ENCODE measurements at regions not wholly inside any gene's neighbourhood (a gene's known extent, or its start where the extent isn't known, plus 50 kb on each side); places are given as distances from the start of the nearest gene placed in this dataset.
"Not testable (repeated sequence)": the region's sequence is repeated elsewhere in the genome, so short reads cannot be mapped to it uniquely, and the experiment has no call there.

DNA sequence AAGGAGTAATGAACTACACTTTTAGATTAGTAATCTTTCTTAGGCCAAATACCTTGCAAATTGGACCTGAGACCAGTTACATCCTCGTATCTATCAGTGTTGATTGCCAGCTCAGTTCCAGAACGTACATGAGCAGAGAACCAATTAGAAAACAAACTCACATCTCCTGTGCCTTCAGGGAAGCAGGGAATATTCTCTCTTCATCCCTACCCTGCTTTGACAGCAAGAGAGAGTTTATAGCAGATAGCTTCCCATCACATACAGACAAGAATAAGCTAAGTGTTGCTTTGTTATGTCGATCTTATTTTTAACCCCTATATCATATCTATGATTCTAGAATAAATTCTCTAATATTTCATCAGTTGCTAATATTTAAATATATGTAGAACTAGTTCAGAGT, 181.8 kb downstream of the DSC3 start:
- Histone ChIP-seq H3K9me3 (ENCODE audit: low read depth) (no peaks in the 10 kb centered on the region), H3K27ac (no peak overlapping the region), H3K27me3 (no peaks in the 10 kb centered on the region), H3K4me1 (ENCODE audit: low read depth) (no peaks in the 10 kb centered on the region), H3K4me3 (no peak overlapping the region), H3K36me3 (no peaks in the 10 kb centered on the region)
- DNase-seq (ENCODE audit: low read depth in 1 of 2, low spot score in 1 of 2), result no peak
- TF ChIP-seq, protein P1, sequence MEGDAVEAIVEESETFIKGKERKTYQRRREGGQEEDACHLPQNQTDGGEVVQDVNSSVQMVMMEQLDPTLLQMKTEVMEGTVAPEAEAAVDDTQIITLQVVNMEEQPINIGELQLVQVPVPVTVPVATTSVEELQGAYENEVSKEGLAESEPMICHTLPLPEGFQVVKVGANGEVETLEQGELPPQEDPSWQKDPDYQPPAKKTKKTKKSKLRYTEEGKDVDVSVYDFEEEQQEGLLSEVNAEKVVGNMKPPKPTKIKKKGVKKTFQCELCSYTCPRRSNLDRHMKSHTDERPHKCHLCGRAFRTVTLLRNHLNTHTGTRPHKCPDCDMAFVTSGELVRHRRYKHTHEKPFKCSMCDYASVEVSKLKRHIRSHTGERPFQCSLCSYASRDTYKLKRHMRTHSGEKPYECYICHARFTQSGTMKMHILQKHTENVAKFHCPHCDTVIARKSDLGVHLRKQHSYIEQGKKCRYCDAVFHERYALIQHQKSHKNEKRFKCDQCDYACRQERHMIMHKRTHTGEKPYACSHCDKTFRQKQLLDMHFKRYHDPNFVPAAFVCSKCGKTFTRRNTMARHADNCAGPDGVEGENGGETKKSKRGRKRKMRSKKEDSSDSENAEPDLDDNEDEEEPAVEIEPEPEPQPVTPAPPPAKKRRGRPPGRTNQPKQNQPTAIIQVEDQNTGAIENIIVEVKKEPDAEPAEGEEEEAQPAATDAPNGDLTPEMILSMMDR (IDR thresholded peaks at IDR 0.05; ENCODE audit: low read depth, low read length), result no peak

DNA sequence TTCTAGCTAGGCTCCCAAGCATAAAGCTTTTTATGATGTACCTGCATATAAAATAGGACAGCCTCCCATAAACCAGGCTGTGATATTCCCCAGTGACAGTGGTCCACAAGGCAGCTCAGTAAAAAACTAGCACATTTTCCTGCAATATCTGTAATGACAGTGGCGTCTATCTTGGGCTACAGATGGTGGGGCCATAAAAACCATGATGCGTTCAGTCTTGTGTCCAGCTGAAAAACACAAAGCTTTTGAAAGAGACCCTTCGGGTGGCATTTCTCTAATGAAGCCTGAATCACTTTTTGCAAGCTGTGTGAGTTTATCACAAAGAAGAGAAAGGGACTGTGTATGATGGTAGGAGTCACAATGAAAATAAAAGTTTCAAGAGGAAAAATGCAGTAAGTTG, 183.5 kb downstream of the DSC3 start:
- DNase-seq (ENCODE audit: low read depth in 1 of 2, low spot score in 1 of 2), result no peak
- H3K4me1 ChIP-seq (ENCODE audit: low read depth), result no peaks in the 10 kb centered on the region
- no peak overlapping the region for H3K4me3 ChIP-seq
- TF ChIP-seq, protein P1 (IDR thresholded peaks at IDR 0.05; ENCODE audit: low read depth, low read length), result no peak
- H3K9me3 ChIP-seq (ENCODE audit: low read depth), result no peaks in the 10 kb centered on the region
- no peak overlapping the region for H3K27ac ChIP-seq
- H3K27me3 ChIP-seq, result no peaks in the 10 kb centered on the region
- H3K36me3 ChIP-seq, result no peaks in the 10 kb centered on the region

GRCh38 chr18:30858560-30858959, 184.0 kb downstream of the DSC3 start:
- Histone ChIP-seq H3K4me3 (no peak overlapping the region), H3K9me3 (ENCODE audit: low read depth) (no peaks in the 10 kb centered on the region), H3K27me3 (no peaks in the 10 kb centered on the region), H3K4me1 (ENCODE audit: low read depth) (no peaks in the 10 kb centered on the region), H3K36me3 (no peaks in the 10 kb centered on the region), H3K27ac (no peak overlapping the region)
- TF ChIP-seq, protein P1 (IDR thresholded peaks at IDR 0.05; ENCODE audit: low read depth, low read length), result no peak
- no peak for DNase-seq (ENCODE audit: low read depth in 1 of 2, low spot score in 1 of 2)

DNA sequence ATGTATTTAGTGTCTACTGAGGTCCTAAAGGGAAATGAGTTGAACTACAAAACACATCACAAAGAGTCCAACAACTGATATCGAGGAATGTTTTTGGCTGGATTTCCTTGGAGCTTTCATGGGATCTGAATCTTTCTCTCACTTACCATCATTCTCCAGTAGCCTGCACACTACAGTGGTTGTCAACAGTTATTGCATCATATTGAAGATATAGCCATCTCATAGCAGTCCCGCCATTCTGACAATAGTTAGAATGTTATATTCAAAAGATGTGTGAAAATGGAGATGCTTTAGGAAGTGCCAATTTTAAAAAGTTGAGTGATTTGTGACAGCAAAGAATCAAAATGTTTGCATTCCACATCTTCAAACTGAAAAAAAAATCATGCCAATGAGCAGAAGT, 186.8 kb downstream of the DSC3 start:
- no peak overlapping the region for H3K27ac ChIP-seq
- no peak overlapping the region for H3K4me3 ChIP-seq
- no peaks in the 10 kb centered on the region for H3K9me3 ChIP-seq (ENCODE audit: low read depth)
- H3K36me3 ChIP-seq, result no peaks in the 10 kb centered on the region
- H3K27me3 ChIP-seq, result no peaks in the 10 kb centered on the region
- H3K4me1 ChIP-seq (ENCODE audit: low read depth), result no peaks in the 10 kb centered on the region
- TF ChIP-seq, protein P1 (IDR thresholded peaks at IDR 0.05; ENCODE audit: low read depth, low read length), result no peak
- DNase-seq (ENCODE audit: low read depth in 1 of 2, low spot score in 1 of 2), result no peak

DNA sequence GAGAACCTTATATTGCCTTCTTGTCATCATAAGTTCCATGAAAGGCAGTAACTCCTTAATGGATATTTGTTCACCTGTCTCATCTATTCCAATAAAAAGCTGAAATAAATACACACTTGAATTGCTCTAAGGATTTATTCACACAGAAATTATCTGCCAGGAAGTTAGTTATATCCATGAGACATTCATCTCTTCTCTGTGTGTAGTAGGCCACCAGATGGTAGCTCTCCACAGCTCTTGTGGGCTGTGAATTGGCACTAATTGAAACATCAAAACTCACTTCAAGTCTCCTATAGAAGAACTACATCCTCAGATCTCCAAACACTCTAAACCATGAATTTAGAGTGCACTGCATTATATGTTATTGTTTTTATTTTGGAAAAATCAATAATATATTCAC, 189.6 kb downstream of the DSC3 start:
- TF ChIP-seq, protein P1 (IDR thresholded peaks at IDR 0.05; ENCODE audit: low read depth, low read length), result no peak

GRCh38 chr18:30852541-30852940, 190.0 kb downstream of the DSC3 start:
- TF ChIP-seq, protein P1 (IDR thresholded peaks at IDR 0.05; ENCODE audit: low read depth, low read length), result no peak
- H3K27ac ChIP-seq, result no peak overlapping the region
- DNase-seq (ENCODE audit: low read depth in 1 of 2, low spot score in 1 of 2), result no peak
- H3K36me3 ChIP-seq, result no peaks in the 10 kb centered on the region
- H3K4me1 ChIP-seq (ENCODE audit: low read depth), result no peaks in the 10 kb centered on the region
- H3K9me3 ChIP-seq (ENCODE audit: low read depth), result no peaks in the 10 kb centered on the region
- no peak overlapping the region for H3K4me3 ChIP-seq
- no peaks in the 10 kb centered on the region for H3K27me3 ChIP-seq

More for the DNA sequence above, 189.6 kb downstream of the DSC3 start:
- Histone ChIP-seq H3K4me1 (ENCODE audit: low read depth) (no peaks in the 10 kb centered on the region), H3K4me3 (no peak overlapping the region), H3K9me3 (ENCODE audit: low read depth) (no peaks in the 10 kb centered on the region), H3K36me3 (no peaks in the 10 kb centered on the region), H3K27ac (no peak overlapping the region), H3K27me3 (no peaks in the 10 kb centered on the region)
- DNase-seq (ENCODE audit: low read depth in 1 of 2, low spot score in 1 of 2), result no peak

DNA sequence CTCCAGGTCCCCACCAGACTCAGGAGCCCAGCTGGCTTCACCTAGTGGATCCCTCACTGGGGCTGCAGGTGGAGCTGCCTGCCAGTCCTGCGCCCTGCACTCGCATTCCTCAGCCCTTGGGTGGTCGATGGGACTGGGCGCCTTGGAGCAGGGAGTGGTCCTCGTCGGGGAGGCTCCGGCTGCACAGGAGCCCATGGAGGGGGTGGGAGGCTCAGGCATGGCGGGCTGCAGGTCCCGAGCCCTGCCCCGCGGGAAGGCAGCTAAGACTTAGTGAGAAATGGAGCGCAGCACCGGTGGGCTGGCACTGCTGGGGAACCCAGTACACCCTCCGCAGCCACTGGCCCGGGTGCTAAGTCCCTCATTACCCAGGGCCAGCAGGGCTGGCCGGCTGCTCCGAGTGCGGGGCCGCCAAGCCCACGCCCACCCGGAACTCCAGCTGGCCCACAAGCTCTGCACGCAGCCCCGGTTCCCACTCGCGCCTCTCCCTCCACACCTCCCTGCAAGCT, 203.4 kb downstream of the DSC3 start:
- not testable (repeated sequence) for H3K27me3 ChIP-seq; DNase-seq (ENCODE audit: low read depth in 1 of 2, low spot score in 1 of 2); H3K4me3 ChIP-seq; H3K36me3 ChIP-seq; H3K4me1 ChIP-seq (ENCODE audit: low read depth); H3K9me3 ChIP-seq (ENCODE audit: low read depth); H3K27ac ChIP-seq
